Astrocyte of the cerebellum (primary cell): ENCODE measurements at regions not wholly inside any gene's neighbourhood (a gene's known extent, or its start where the extent isn't known, plus 50 kb on each side); places are given as distances from the start of the nearest gene placed in this dataset.
A peak's percentile ranks its signal among the peaks of the same experiment; 100 is the strongest.
"Not testable (repeated sequence)": the region's sequence is repeated elsewhere in the genome, so short reads cannot be mapped to it uniquely, and the experiment has no call there.

ENCODE experiments used
- DNase-seq: peaks from one replicate; pipeline ENCODE4 v3.0.0-alpha.2; 2011; ENCODE audit warnings: low read depth
- H3K4me3 ChIP-seq: 2 replicates; pipeline ENCODE4 v1.5.1; 2011; ENCODE audit warnings: mild to moderate bottlenecking, low read depth, low read length, moderate library complexity
- CTCF ChIP-seq: IDR thresholded peaks from 2 replicates; pipeline ENCODE4 v1.5.1; 2012; ENCODE audit warnings: low read length, low read depth, moderate library complexity, mild to moderate bottlenecking; ENCODE audit errors: missing control alignments
- in situ Hi-C: cut with HindIII; loops from 2 replicates; pipeline ENCODE4 v1.10.0; 2017; ENCODE audit warnings: low sequenced_read_pairs

- no peak for TF ChIP-seq CTCF
- in situ Hi-C loops: no loop called here
- H3K4me3 ChIP-seq: no peak overlapping the region
- DNase-seq: no peak
These were observed 1143.6 kb upstream of the ACVR2A start for GRCh38 chr2:146701183-146701582.

GRCh38 chr2:146697307-146697706, 1147.5 kb upstream of the ACVR2A start:
- TF ChIP-seq CTCF: no peak
- no peak overlapping the region for H3K4me3 ChIP-seq
- in situ Hi-C loops: no loop called here
- DNase-seq: no peak

DNA sequence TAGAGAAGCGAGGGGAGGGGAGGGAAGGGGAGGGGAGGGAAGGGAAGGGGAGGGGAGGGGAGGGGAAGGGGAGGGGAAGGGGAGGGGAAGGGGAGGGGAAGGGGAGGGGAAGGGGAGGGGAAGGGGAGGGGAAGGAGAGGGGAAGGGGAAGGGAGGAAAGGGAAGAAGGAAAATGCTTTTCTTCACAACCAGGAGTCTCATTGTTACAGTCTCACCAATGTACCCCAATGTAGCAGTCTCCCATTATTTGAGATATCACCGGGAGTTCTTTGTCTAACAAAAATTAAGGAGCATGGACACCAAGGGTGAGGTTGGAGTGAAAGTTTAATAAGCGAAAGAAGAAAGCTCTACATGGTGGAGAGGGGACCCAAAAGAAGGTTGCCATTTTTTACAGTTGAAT, 1148.0 kb upstream of the ACVR2A start:
- DNase-seq, H3K4me3 ChIP-seq, in situ Hi-C loops: not testable (repeated sequence)

GRCh38 chr2:146681991-146682390, 1162.8 kb upstream of the ACVR2A start:
- DNase-seq: no peak
- in situ Hi-C loops: no loop called here
- no peak overlapping the region for H3K4me3 ChIP-seq
- TF ChIP-seq CTCF: no peak

DNA sequence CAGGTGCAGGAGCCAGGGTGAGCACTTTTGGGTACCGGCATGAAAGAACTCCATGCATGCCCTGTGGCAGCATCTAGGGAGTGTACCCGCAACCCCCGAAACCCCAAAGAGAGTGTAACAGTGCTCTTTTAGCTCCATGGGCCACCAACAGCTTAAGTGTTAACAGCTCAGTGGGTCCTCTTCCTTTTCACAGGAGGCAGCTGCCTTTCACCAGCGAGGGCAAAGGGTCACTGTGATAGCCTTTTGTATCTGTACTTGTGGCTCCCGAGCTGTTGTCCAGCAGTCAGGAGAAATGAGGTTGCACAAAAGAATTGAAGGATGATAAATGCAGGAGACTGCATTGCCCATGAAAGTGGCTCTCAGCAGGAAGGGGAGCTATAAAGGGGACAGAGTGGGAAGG, 1166.3 kb upstream of the ACVR2A start:
- TF ChIP-seq CTCF: no peak
- no peak for DNase-seq
- no peak overlapping the region for H3K4me3 ChIP-seq
- in situ Hi-C loops: no loop called here

GRCh38 chr2:146677280-146677679, 1167.5 kb upstream of the ACVR2A start:
- DNase-seq: no peak
- in situ Hi-C loops: no loop called here

DNA sequence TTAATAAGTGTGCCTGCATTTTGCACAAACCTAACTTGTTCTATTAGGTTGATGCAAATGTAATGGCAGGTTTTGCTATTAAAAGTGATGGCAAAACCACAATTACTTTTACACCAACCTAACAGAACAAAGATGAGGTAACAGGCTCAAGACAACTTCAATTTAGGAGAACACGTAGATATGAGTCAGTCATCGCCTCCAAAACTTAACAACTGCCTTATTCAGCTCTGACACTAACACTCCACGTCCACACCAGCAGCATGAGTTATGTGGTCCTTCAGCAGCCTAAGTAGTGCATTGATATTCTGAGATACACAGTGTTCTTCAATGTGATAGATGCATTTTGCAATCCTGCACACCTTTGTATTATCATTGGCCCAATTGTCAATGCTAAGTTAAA, 1175.1 kb upstream of the ACVR2A start:
- no peak for DNase-seq
- in situ Hi-C loops: no loop called here
- H3K4me3 ChIP-seq: no peak overlapping the region
- no peak for TF ChIP-seq CTCF

More at GRCh38 chr2:146677280-146677679, 1167.5 kb upstream of the ACVR2A start:
- peak; percentile 11 for TF ChIP-seq CTCF
- H3K4me3 ChIP-seq: no peak overlapping the region
